ENCODE measurements at regions not wholly inside any gene's neighbourhood (a gene's known extent, or its start where the extent isn't known, plus 50 kb on each side); places are given as distances from the start of the nearest gene placed in this dataset.

DNA sequence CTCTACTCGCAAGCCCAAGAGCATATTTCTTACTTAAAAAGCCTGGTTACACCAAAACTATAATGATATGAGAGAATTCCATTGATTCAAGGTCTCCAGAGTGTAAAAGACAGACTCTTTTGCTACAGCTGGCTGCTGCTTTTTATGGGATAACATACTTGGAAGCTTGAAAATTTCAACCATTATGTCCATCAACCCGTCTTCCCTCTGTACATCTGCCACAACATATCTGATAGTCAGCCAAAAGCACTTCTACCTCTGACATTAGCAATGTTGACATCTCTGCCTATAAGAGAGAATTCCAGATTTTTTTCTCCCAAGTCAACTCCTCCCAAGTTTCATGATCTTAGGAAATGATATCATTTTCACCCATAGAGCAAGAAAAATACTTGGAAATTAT is 54.4 kb upstream of the IQCM start:
- H3K4me3 ChIP-seq (ENCODE audit: low read depth, low read length), result no peak overlapping the region
- no peak for DNase-seq (ENCODE audit: low read depth)
- TF ChIP-seq, protein P1, sequence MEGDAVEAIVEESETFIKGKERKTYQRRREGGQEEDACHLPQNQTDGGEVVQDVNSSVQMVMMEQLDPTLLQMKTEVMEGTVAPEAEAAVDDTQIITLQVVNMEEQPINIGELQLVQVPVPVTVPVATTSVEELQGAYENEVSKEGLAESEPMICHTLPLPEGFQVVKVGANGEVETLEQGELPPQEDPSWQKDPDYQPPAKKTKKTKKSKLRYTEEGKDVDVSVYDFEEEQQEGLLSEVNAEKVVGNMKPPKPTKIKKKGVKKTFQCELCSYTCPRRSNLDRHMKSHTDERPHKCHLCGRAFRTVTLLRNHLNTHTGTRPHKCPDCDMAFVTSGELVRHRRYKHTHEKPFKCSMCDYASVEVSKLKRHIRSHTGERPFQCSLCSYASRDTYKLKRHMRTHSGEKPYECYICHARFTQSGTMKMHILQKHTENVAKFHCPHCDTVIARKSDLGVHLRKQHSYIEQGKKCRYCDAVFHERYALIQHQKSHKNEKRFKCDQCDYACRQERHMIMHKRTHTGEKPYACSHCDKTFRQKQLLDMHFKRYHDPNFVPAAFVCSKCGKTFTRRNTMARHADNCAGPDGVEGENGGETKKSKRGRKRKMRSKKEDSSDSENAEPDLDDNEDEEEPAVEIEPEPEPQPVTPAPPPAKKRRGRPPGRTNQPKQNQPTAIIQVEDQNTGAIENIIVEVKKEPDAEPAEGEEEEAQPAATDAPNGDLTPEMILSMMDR (conservative IDR thresholded peaks at IDR 0.05; ENCODE audit: low read depth, low read length), result no peak

DNA sequence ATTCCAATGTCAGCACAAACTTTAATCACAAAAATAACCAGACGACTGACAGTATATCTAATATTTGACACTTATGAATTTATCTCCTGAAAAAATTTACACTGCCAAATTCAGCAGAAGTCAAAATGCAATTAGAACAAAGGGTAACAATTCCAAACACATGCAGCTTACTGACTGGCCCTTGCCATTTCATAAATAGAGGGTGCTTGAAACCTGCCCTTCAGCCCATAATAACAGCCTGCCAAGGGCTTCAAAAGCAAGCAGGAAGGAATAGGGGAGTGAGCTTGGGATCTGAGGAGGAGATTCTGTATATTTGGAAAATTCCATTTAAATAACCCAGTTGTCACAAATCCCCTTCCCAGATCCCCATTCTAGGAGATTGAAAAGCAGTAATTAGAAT is 66.1 kb upstream of the IQCM start:
- TF ChIP-seq, protein P1 (conservative IDR thresholded peaks at IDR 0.05; ENCODE audit: low read depth, low read length), result no peak
- no peak for DNase-seq (ENCODE audit: low read depth)
- no peak overlapping the region for H3K4me3 ChIP-seq (ENCODE audit: low read depth, low read length)

DNA sequence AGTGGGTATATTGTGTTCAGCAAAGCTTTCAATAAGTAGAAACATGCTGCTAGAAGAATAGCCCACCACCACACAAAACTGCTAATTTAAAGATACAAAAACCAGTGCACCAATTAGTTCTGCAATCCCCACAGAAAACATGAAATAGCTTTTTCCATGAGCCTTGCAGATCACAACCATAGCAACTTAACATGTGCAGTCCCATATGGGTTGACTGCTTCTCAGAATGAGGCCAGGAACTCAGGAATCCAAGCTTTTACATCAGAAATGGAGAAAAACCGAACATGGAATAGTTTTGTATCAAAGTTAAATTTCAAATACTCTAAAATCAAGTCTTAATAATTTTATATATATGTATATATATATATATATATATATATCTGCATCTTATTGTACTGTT is 66.6 kb upstream of the IQCM start:
- TF ChIP-seq, protein P1 (conservative IDR thresholded peaks at IDR 0.05; ENCODE audit: low read depth, low read length), result no peak
- no peak overlapping the region for H3K4me3 ChIP-seq (ENCODE audit: low read depth, low read length)
- DNase-seq (ENCODE audit: low read depth), result no peak

DNA sequence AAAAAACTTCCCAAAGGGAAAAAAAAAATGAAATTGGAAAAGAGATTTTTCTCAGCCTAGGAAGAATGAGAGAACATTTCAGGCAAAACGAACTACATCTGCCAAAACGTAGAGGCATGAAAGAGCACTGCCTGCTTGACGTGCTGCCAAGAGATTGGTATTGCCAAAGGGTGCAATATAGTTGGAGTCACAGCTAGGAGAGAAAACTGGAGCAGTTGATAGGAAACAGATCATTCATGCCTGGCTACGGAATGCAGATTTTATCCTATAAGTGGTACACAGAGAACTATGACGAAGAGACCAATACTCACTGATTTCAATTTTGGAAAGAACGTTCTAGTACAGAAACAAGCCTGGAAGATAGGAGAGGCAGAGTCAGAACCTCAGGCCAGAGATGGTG is 68.4 kb upstream of the IQCM start:
- no peak for DNase-seq (ENCODE audit: low read depth)
- H3K4me3 ChIP-seq (ENCODE audit: low read depth, low read length), result no peak overlapping the region
- TF ChIP-seq, protein P1 (conservative IDR thresholded peaks at IDR 0.05; ENCODE audit: low read depth, low read length), result no peak

DNA sequence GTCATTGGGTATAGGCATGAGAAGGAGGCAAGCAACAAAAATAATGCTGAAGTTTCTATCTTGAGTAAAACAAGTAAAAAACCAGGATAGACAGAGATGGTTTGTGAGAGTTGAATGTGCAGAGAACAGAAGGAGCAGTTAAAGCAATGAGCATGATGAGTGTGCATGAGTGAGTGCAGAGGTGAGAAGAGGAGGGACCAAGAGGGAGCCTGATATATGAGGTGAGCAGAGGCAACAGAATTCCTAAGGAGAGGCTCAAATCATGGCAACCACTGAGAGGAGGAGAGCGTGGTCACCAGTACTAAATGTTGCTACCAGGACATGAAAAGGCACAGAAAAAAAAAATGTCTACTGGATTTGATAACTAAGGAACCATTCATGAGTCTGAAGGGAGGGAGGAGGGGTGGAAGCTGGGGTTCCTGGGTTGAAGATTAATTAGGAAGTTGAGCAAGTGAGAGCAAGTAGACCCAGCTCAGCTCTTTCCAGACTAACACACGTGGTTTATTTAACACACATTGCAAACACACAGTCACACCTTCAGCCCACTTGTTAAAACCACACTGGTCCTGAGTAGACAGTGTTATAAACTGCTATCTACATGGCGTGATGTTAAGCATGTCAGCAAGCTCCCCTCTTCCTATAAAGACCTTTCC is 69.0 kb upstream of the IQCM start:
- no peak overlapping the region for H3K4me3 ChIP-seq (ENCODE audit: low read depth, low read length)
- TF ChIP-seq, protein P1 (conservative IDR thresholded peaks at IDR 0.05; ENCODE audit: low read depth, low read length), result no peak
- peak; percentile 61 for DNase-seq (ENCODE audit: low read depth)

DNA sequence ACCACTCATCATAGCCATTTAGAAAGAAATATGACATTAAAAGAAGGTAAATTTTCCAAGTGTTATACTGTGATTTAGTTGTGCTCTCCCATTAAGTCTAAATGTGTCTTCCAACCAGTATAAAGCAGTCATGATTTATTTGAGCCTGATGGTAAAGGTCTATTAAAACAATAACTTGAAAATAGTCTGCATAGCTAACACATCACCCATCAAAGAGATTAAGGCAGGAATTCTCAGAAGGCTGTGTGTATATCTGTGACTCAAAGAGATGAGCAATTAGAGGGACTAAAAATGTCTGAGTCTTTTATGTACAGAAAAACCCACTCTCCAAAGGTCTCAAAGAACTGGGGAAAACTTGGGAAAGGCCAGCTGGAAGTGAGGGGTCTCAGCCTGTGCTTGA is 70.3 kb upstream of the IQCM start:
- DNase-seq (ENCODE audit: low read depth), result no peak
- H3K4me3 ChIP-seq (ENCODE audit: low read depth, low read length), result no peak overlapping the region

More for the DNA sequence above, 70.3 kb upstream of the IQCM start:
- TF ChIP-seq, protein P1 (conservative IDR thresholded peaks at IDR 0.05; ENCODE audit: low read depth, low read length), result no peak

Measured in epithelial cell of proximal tubule (primary cell).